ENCODE measurements at regions not wholly inside any gene's neighbourhood (a gene's known extent, or its start where the extent isn't known, plus 50 kb on each side); places are given as distances from the start of the nearest gene placed in this dataset.

DNA sequence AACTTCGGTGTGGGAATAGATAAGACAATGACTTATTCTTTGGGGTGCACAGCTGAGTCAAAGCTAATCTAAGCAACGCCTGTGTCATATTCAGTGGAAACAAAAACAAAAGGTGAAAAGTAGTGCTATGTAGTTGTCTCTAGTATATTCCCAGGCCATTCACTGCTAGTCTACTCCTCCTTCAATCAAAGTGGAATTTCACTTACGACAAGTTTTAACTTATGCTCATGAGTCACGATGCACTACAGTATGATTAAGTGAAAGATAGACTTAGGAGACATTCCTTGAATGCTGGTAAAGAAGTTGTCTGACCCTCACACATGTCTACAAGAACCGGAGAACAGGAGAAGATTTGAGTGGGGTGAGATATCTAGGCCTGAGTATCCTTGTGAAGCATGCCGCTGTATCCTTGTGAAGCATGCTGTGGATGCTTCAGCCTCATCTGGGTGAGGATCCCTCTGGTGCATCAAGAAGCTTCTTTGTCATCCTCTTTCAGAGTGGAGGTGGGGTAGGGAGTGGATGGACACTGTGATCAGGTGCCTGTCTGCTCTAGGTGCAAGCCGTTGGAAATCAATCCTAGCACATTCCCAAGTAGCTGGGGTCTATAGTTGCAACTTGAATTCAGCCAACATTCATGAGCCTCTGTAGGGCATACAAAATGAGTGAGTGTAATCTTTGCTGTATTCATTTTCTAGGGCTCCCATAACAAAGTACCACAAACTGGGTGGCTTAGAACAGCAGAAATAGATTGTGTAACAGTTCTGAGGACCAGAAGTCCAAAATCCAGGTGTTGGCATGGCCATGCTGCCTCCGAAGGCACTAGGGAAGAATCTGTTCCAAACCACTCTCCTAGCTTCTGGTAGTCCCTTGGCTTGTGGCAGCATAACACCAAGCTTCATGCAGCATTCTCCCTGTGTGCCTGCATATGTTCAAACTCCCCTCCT, 173.5 kb upstream of the FN1 start:
- Histone ChIP-seq H3K36me3 (replicated peaks in 1 of 2; ENCODE audit: insufficient read depth in 1 of 2, low read depth in 2 of 2) (no peaks in the 10 kb centered on the region), H3K27ac (no peak overlapping the region), H3K4me3 (no peak overlapping the region), H3K4me1 (no peaks in the 10 kb centered on the region), H3K9me3 (no peaks in the 10 kb centered on the region), H3K27me3 (no peaks in the 10 kb centered on the region)
- TF ChIP-seq CTCF (IDR thresholded peaks at IDR 0.05) (no peak), POLR2A (IDR thresholded peaks at IDR 0.05) (no peak)
- ATAC-seq (no peak), DNase-seq (no peak)
- WGBS, 2 donors: 83 to 84% methylated on average over 8 of the region's 8 CpGs
- intact Hi-C loops (cut with DNase I): no loop called here

- H3K36me3 ChIP-seq (replicated peaks in 1 of 2; ENCODE audit: insufficient read depth in 1 of 2, low read depth in 2 of 2): no peaks in the 10 kb centered on the region
- H3K27me3 ChIP-seq: no peaks in the 10 kb centered on the region
- H3K4me3 ChIP-seq: no peak overlapping the region
- intact Hi-C loops (cut with DNase I): no loop called here
- ATAC-seq (no peak), DNase-seq (no peak)
- no peaks in the 10 kb centered on the region for H3K4me1 ChIP-seq
- TF ChIP-seq CTCF (IDR thresholded peaks at IDR 0.05) (no peak), POLR2A (IDR thresholded peaks at IDR 0.05) (no peak)
- WGBS, 2 donors: 89 to 93% methylated on average over 1 of the region's 1 CpG
- H3K9me3 ChIP-seq: no peaks in the 10 kb centered on the region
- no peak overlapping the region for H3K27ac ChIP-seq
These were observed 171.9 kb upstream of the FN1 start for GRCh38 chr2:215607766-215608165.

DNA sequence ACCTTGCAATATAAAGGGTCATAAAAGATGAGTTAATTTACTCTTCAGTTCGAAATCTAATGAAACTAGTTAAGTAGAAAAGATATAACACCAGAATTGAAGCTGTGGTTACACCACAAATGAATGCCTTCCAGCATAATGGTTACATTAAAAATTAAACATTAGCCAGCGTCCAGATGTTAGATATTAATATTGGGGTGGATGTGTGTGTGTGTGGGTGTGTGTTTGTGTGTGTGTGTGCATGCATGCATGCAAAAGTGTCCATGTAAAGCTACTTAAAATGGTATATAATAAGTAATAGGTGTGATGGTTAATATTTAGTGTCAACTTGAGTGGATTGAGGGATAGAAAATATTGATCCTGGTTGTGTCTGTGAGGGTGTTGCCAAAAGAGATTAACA, 170.4 kb upstream of the FN1 start:
- 32 to 46% methylated on average over 2 of the region's 2 CpGs for WGBS, 2 donors
- no peak for DNase-seq
- Histone ChIP-seq H3K27me3 (no peaks in the 10 kb centered on the region), H3K4me3 (no peak overlapping the region), H3K9me3 (no peaks in the 10 kb centered on the region), H3K4me1 (no peaks in the 10 kb centered on the region), H3K36me3 (replicated peaks in 1 of 2; ENCODE audit: insufficient read depth in 1 of 2, low read depth in 2 of 2) (no peaks in the 10 kb centered on the region), H3K27ac (no peak overlapping the region)
- intact Hi-C loops (cut with DNase I): no loop called here
- TF ChIP-seq POLR2A (IDR thresholded peaks at IDR 0.05): no peak
- no peak for TF ChIP-seq CTCF (IDR thresholded peaks at IDR 0.05)
- ATAC-seq: no peak

DNA sequence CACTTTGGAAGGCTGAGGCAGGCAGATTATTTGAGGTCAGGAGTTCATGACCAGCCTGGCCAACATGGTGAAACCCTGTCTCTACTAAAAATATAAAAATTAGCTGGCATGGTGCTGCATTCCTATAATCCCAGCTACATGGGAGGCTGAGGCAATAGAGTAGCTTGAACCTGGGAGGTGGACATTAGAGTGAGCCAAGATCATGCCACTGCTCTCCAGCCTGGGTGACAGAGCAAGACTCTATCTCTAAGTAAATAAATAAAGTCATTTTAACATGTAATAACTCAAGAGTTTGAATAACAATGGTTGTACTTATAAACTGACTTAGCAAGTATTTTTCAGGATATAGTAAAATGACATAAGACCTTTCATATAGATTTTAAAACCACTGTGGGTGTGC, 169.3 kb upstream of the FN1 start:
- intact Hi-C loops (cut with DNase I): no loop called here
- no peak for ATAC-seq
- Histone ChIP-seq H3K27ac (no peak overlapping the region), H3K4me1 (no peaks in the 10 kb centered on the region), H3K4me3 (no peak overlapping the region), H3K27me3 (no peaks in the 10 kb centered on the region), H3K9me3 (no peaks in the 10 kb centered on the region), H3K36me3 (replicated peaks in 1 of 2; ENCODE audit: insufficient read depth in 1 of 2, low read depth in 2 of 2) (no peaks in the 10 kb centered on the region)
- TF ChIP-seq POLR2A (IDR thresholded peaks at IDR 0.05): no peak
- no peak for TF ChIP-seq CTCF (IDR thresholded peaks at IDR 0.05)
- no peak for DNase-seq

DNA sequence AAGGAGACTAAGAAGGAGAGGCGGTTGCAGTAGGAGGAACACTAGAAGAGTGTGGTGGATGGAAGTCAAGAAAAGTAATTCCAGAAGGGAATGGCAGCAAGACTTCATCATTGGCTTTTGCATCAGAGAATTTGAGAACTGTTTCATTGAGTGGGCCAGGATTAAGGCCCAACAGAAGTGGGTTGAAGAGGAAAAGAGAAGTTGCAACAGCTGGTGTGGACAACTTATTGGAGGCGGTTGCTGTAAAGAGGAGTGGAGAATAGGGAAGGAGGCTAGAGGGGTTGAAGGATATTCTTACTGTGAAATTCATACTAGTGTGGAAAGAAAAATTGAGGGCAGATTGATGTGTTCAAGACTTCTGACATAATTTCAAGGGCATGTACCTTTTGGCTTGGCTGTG, 168.7 kb upstream of the FN1 start:
- no peaks in the 10 kb centered on the region for H3K4me1 ChIP-seq
- no peaks in the 10 kb centered on the region for H3K36me3 ChIP-seq (replicated peaks in 1 of 2; ENCODE audit: insufficient read depth in 1 of 2, low read depth in 2 of 2)
- ATAC-seq (no peak), DNase-seq (no peak)
- TF ChIP-seq CTCF (IDR thresholded peaks at IDR 0.05): no peak
- no peak for TF ChIP-seq POLR2A (IDR thresholded peaks at IDR 0.05)
- H3K9me3 ChIP-seq: no peaks in the 10 kb centered on the region
- H3K27me3 ChIP-seq: no peaks in the 10 kb centered on the region
- H3K27ac ChIP-seq: no peak overlapping the region
- H3K4me3 ChIP-seq: no peak overlapping the region
- intact Hi-C loops (cut with DNase I): no loop called here
- WGBS, 2 donors: 89 to 97% methylated on average over 2 of the region's 2 CpGs

All from body of pancreas (tissue), 4 donors.